Left lung (tissue), 4 donors: ENCODE measurements at regions not wholly inside any gene's neighbourhood (a gene's known extent, or its start where the extent isn't known, plus 50 kb on each side); places are given as distances from the start of the nearest gene placed in this dataset.
A peak's percentile ranks its signal among the peaks of the same experiment; 100 is the strongest.

ENCODE experiments used
- ATAC-seq: fragments of 200-7000 bp; cut with Tn5 transposase; one replicate; pipeline ENCODE4 v1.9.1; 2020; ENCODE audit warnings: moderate library complexity
- DNase-seq, 4 donors: peaks; one replicate each; pipeline ENCODE4 v3.0.0-alpha.2; 2013 to 2020
- H3K27ac ChIP-seq, 2 donors: fragments of 200-600 bp; sonication (generic) in 1 of 2; one replicate each; pipeline versions ENCODE4 v1.5.0 to v1.8.0; 2020 to 2021
- H3K27me3 ChIP-seq, 2 donors: fragments of 200-600 bp; sonication (generic) in 1 of 2; one replicate each; pipeline versions ENCODE4 v1.5.0 to v1.8.0; 2020 to 2021
- H3K36me3 ChIP-seq, 2 donors: fragments of 200-600 bp; sonication (generic) in 1 of 2; one replicate each; pipeline versions ENCODE4 v1.5.0 to v1.8.0; 2020 to 2021
- H3K4me1 ChIP-seq, 2 donors: fragments of 200-600 bp; one replicate each; pipeline ENCODE4 v1.8.0; 2021
- H3K4me3 ChIP-seq, 2 donors: fragments of 200-600 bp; sonication (generic) in 1 of 2; one replicate each; pipeline versions ENCODE4 v1.5.0 to v1.8.0; 2020 to 2021; ENCODE audit warnings: mild to moderate bottlenecking in 1 of 2
- H3K9me3 ChIP-seq, 2 donors: fragments of 200-600 bp; sonication (generic) in 1 of 2; one replicate each; pipeline versions ENCODE4 v1.5.0 to v1.8.0; 2020 to 2021
- CTCF ChIP-seq, 2 donors: fragments of 200-600 bp; sonication (generic) in 1 of 2; IDR thresholded peaks; one replicate each; pipeline versions ENCODE4 v1.5.0 to v1.8.0; 2021; ENCODE audit warnings: antibody characterized with exemption in 2 of 2
- intact Hi-C, 2 donors: fragments of 100-400 bp; cut with DNase I; formaldehyde crosslinking; loops; one replicate each; pipeline versions ENCODE4 v1.11.2 to v1.14.2; 2022
- donor health status: DM: no; HTN: yes; CAD: no.
- donor health status: DM: no; HTN: no; CAD: no.

- H3K4me3 ChIP-seq, result no peak overlapping the region
- DNase-seq (peak in 1 of 4 donors; percentile 5), ATAC-seq (peak; percentile 83)
- no peak overlapping the region for H3K27ac ChIP-seq
- no peaks in the 10 kb centered on the region for H3K9me3 ChIP-seq
- intact Hi-C loops, result no loop called here
- no peaks in the 10 kb centered on the region for H3K4me1 ChIP-seq
- no peaks in the 10 kb centered on the region for H3K36me3 ChIP-seq
- no peak for TF ChIP-seq CTCF (IDR thresholded peaks at IDR 0.05)
- no peaks in the 10 kb centered on the region for H3K27me3 ChIP-seq
Measured at GRCh38 chr10:55491712-55492111, 690.7 kb upstream of the PCDH15 start.

- intact Hi-C loops, result no loop called here
- Histone ChIP-seq H3K27me3 (no peaks in the 10 kb centered on the region), H3K9me3 (peaks cover 0 to 5% of the 10 kb centered on the region in 2 donors), H3K27ac (no peak overlapping the region), H3K4me3 (no peak overlapping the region), H3K36me3 (no peaks in the 10 kb centered on the region), H3K4me1 (no peaks in the 10 kb centered on the region)
- TF ChIP-seq CTCF (IDR thresholded peaks at IDR 0.05), result no peak
- DNase-seq (no peak), ATAC-seq (no peak)
Measured at GRCh38 chr10:55485827-55486226, 684.8 kb upstream of the PCDH15 start.

GRCh38 chr10:55476129-55476528 is 675.1 kb upstream of the PCDH15 start:
- Histone ChIP-seq H3K36me3 (no peaks in the 10 kb centered on the region), H3K9me3 (peaks cover 0 to 11% of the 10 kb centered on the region in 2 donors), H3K27me3 (no peaks in the 10 kb centered on the region), H3K4me1 (no peaks in the 10 kb centered on the region), H3K4me3 (no peak overlapping the region), H3K27ac (no peak overlapping the region)
- DNase-seq, result no peak
- intact Hi-C loops, result no loop called here
- ATAC-seq, result no peak
- no peak for TF ChIP-seq CTCF (IDR thresholded peaks at IDR 0.05)

GRCh38 chr10:55474258-55474657 is 673.2 kb upstream of the PCDH15 start:
- Histone ChIP-seq H3K4me1 (no peaks in the 10 kb centered on the region), H3K36me3 (no peaks in the 10 kb centered on the region), H3K27me3 (no peaks in the 10 kb centered on the region), H3K9me3 (peaks cover 0 to 2% of the 10 kb centered on the region in 2 donors), H3K27ac (no peak overlapping the region), H3K4me3 (no peak overlapping the region)
- intact Hi-C loops, result no loop called here
- no peak for DNase-seq
- ATAC-seq, result no peak
- TF ChIP-seq CTCF (IDR thresholded peaks at IDR 0.05), result no peak

- Histone ChIP-seq H3K27ac (no peak overlapping the region), H3K4me1 (no peaks in the 10 kb centered on the region), H3K36me3 (no peaks in the 10 kb centered on the region), H3K9me3 (peaks cover 0 to 2% of the 10 kb centered on the region in 2 donors), H3K27me3 (no peaks in the 10 kb centered on the region), H3K4me3 (no peak overlapping the region)
- ATAC-seq (no peak), DNase-seq (no peak)
- intact Hi-C loops, result no loop called here
- no peak for TF ChIP-seq CTCF (IDR thresholded peaks at IDR 0.05)
Measured at GRCh38 chr10:55470840-55471239, 669.8 kb upstream of the PCDH15 start.
